Stomach (tissue), 4 donors: ENCODE measurements at regions not wholly inside any gene's neighbourhood (a gene's known extent, or its start where the extent isn't known, plus 50 kb on each side); places are given as distances from the start of the nearest gene placed in this dataset.
"Not testable (repeated sequence)": the region's sequence is repeated elsewhere in the genome, so short reads cannot be mapped to it uniquely, and the experiment has no call there.

Experiments
- POLR2AphosphoS5 ChIP-seq, 3 donors: sonication (generic); formaldehyde crosslinking; IDR thresholded peaks; one replicate each; pipeline ENCODE4 v1.6.1; 2016; ENCODE audit warnings: antibody characterized with exemption in 3 of 3
- TF ChIP-seq, protein P1 (sequence below), 7 experiments: fragments of 450-650 bp in 4 of 7; fragments of 200-600 bp in 3 of 7; sonication (generic) in 3 of 7; IDR thresholded peaks; one replicate each; pipeline ENCODE4 v1.5.1; 2016 to 2019; ENCODE audit warnings: antibody characterized with exemption in 7 of 7, control low read depth in 2 of 7, mild to moderate bottlenecking in 1 of 7

DNA sequence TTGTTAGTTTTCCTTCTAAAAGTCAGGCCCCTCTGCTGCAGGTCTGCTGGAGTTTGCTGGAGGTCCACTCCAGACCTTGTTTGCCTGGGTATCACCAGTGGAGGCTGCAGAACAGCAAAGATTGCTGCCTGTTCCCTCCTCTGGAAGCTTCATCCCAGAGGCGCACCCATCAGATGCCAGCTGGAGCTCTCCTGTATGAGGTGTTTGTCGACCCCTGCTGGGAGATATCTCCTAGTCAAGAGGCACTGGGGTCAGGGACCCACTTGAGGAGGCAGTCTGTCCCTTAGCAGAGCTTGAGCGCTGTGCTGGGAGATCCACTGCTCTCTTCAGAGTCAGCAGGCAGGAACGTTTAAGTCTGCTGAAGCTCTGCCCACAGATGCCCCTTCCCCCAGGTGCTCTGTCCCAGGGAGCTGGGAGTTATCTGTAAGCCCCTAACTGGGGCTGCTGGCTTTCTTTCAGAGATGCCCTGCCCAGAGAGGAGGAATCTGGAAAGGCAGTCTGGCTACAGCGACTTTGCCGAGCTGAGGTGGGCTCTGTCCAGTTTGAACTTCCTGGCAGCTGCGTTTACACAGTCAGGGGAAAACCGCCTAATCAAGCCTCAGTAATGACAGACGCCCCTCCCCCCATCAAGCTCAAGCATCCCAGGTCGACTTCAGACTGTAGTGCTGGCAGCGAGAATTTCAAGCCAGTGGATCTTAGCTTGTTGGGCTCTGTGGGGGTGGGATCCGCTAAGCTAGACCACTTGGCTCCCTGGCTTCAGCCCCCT, 49.9 kb upstream of the PGBD5 start:
- TF ChIP-seq, protein P1, sequence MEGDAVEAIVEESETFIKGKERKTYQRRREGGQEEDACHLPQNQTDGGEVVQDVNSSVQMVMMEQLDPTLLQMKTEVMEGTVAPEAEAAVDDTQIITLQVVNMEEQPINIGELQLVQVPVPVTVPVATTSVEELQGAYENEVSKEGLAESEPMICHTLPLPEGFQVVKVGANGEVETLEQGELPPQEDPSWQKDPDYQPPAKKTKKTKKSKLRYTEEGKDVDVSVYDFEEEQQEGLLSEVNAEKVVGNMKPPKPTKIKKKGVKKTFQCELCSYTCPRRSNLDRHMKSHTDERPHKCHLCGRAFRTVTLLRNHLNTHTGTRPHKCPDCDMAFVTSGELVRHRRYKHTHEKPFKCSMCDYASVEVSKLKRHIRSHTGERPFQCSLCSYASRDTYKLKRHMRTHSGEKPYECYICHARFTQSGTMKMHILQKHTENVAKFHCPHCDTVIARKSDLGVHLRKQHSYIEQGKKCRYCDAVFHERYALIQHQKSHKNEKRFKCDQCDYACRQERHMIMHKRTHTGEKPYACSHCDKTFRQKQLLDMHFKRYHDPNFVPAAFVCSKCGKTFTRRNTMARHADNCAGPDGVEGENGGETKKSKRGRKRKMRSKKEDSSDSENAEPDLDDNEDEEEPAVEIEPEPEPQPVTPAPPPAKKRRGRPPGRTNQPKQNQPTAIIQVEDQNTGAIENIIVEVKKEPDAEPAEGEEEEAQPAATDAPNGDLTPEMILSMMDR (IDR thresholded peaks at IDR 0.05) = not testable (repeated sequence)
- not testable (repeated sequence) for TF ChIP-seq POLR2AphosphoS5 (IDR thresholded peaks at IDR 0.05)
